ENCODE measurements at regions not wholly inside any gene's neighbourhood (a gene's known extent, or its start where the extent isn't known, plus 50 kb on each side); places are given as distances from the start of the nearest gene placed in this dataset.

DNA sequence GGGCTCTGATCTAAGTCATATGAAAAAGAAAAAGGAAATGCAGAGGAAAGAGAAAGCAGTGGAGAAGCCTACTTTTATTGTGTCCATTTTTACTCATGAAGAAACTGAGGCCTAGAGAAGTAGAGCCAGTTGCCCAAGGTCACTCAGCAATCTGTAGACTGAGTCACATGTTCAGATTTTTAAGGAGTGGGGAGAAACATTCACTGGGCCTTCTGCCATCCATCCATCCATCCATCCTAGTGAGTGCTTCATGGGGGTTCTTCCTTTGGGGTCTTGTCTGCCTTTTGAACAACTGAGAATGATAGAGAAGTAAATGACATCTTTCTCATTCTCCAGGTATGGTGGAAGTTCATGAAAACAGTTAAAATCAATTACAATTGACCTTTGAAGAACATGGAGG is 233.6 kb upstream of the SRRM4 start:
- TF ChIP-seq, protein P1, sequence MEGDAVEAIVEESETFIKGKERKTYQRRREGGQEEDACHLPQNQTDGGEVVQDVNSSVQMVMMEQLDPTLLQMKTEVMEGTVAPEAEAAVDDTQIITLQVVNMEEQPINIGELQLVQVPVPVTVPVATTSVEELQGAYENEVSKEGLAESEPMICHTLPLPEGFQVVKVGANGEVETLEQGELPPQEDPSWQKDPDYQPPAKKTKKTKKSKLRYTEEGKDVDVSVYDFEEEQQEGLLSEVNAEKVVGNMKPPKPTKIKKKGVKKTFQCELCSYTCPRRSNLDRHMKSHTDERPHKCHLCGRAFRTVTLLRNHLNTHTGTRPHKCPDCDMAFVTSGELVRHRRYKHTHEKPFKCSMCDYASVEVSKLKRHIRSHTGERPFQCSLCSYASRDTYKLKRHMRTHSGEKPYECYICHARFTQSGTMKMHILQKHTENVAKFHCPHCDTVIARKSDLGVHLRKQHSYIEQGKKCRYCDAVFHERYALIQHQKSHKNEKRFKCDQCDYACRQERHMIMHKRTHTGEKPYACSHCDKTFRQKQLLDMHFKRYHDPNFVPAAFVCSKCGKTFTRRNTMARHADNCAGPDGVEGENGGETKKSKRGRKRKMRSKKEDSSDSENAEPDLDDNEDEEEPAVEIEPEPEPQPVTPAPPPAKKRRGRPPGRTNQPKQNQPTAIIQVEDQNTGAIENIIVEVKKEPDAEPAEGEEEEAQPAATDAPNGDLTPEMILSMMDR (IDR thresholded peaks at IDR 0.05; ENCODE audit: poor library complexity, severe bottlenecking) = no peak
- TF ChIP-seq TAF1 (IDR thresholded peaks at IDR 0.05; ENCODE audit: low read depth) (no peak), EZH2 (IDR thresholded peaks at IDR 0.05; ENCODE audit: borderline replicate concordance, insufficient read depth, low read length, poor library complexity, severe bottlenecking) (no peak), POLR2AphosphoS5 (IDR thresholded peaks at IDR 0.05) (no peak), MXI1 (conservative IDR thresholded peaks at IDR 0.05; ENCODE audit: poor library complexity, severe bottlenecking) (no peak)
